Thymus (tissue), 11 donors: ENCODE measurements at regions not wholly inside any gene's neighbourhood (a gene's known extent, or its start where the extent isn't known, plus 50 kb on each side); places are given as distances from the start of the nearest gene placed in this dataset.

Source experiments
- DNase-seq, 9 donors: peaks; one replicate each; pipeline ENCODE4 v3.0.0-alpha.2; 2013; ENCODE audit warnings: low spot score in 9 of 9, low read depth in 6 of 9, missing footprints in 1 of 9
- H3K27ac ChIP-seq, 2 donors: one replicate each; pipeline ENCODE4 v1.5.1; 2013; ENCODE audit warnings: control low read depth in 1 of 2, low read depth in 1 of 2, low read length in 1 of 2, mild to moderate bottlenecking in 1 of 2, moderate library complexity in 1 of 2
- H3K27me3 ChIP-seq, 2 donors: one replicate each; pipeline ENCODE4 v1.5.1; 2013; ENCODE audit warnings: low read length in 1 of 2; ENCODE audit not compliant: control insufficient read depth in 2 of 2, insufficient read depth in 1 of 2
- H3K36me3 ChIP-seq, 2 donors: one replicate each; pipeline ENCODE4 v1.5.1; 2013; ENCODE audit warnings: low read length in 1 of 2, mild to moderate bottlenecking in 1 of 2, moderate library complexity in 1 of 2; ENCODE audit not compliant: control insufficient read depth in 2 of 2, insufficient read depth in 2 of 2
- H3K4me1 ChIP-seq, 2 donors: one replicate each; pipeline ENCODE4 v1.5.1; 2013; ENCODE audit warnings: low read length in 2 of 2; ENCODE audit not compliant: control insufficient read depth in 2 of 2, insufficient read depth in 2 of 2
- H3K4me3 ChIP-seq, 2 donors: one replicate each; pipeline ENCODE4 v1.5.1; 2013; ENCODE audit warnings: low read length in 2 of 2, control low read depth in 1 of 2, mild to moderate bottlenecking in 1 of 2
- H3K9me3 ChIP-seq, 2 donors: one replicate each; pipeline ENCODE4 v1.5.1; 2013; ENCODE audit warnings: low read length in 1 of 2, mild to moderate bottlenecking in 1 of 2; ENCODE audit not compliant: control insufficient read depth in 2 of 2, insufficient read depth in 1 of 2
- WGBS: extraction: QIAGEN DNeasy Blood & Tissue Kit; methylation state at CpG from one replicate; pipeline ENCODE4 v1.1.7; 2013; 5-methylcytosine and 5-hydroxymethylcytosine counted together
- donor health status: healthy.

- Histone ChIP-seq H3K36me3 (no peaks in the 10 kb centered on the region), H3K4me1 (no peaks in the 10 kb centered on the region), H3K27ac (no peak overlapping the region), H3K4me3 (no peak overlapping the region), H3K9me3 (peaks cover 0 to 1% of the 10 kb centered on the region in 2 donors), H3K27me3 (no peaks in the 10 kb centered on the region)
- no peak for DNase-seq
- WGBS = 92% methylated on average over 3 of the region's 3 CpGs
Measured at GRCh38 chr6:1227600-1227934, 84.3 kb upstream of the FOXQ1 start.

- WGBS = 87% methylated on average over 18 of the region's 18 CpGs
- no peaks in the 10 kb centered on the region for H3K4me1 ChIP-seq
- DNase-seq = no peak
- peaks cover 0 to 1% of the 10 kb centered on the region in 2 donors for H3K9me3 ChIP-seq
- H3K27me3 ChIP-seq = no peaks in the 10 kb centered on the region
- H3K36me3 ChIP-seq = no peaks in the 10 kb centered on the region
- no peak overlapping the region for H3K4me3 ChIP-seq
- peak overlapping the region in 1 of 2 donors; percentile 11 for H3K27ac ChIP-seq
Measured at GRCh38 chr6:1226277-1227099, 85.4 kb upstream of the FOXQ1 start.

DNA sequence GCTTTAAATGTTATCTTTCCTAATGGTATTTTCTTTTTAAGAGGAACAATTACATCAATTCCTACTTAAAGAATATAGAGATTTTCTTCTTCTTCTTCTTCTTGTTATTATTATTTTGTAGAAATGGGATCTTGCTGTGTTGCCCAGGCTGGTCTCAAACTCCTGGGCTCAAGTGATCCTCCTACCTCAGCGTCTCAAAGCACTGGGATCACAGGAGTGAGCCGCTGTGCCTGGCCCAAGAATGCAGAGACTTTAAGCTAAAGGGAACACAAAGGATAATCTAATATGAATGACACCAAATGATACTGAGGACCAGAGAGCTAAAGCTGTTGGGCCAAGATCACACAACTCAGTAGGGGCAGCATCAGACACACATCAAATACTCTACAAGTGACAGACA lies 87.4 kb upstream of the FOXQ1 start:
- Histone ChIP-seq H3K27me3 (no peaks in the 10 kb centered on the region), H3K9me3 (peaks cover 0 to 1% of the 10 kb centered on the region in 2 donors), H3K4me3 (no peak overlapping the region), H3K36me3 (no peaks in the 10 kb centered on the region), H3K4me1 (no peaks in the 10 kb centered on the region), H3K27ac (no peak overlapping the region)
- no peak for DNase-seq
- WGBS = 95% methylated on average over 2 of the region's 2 CpGs

DNA sequence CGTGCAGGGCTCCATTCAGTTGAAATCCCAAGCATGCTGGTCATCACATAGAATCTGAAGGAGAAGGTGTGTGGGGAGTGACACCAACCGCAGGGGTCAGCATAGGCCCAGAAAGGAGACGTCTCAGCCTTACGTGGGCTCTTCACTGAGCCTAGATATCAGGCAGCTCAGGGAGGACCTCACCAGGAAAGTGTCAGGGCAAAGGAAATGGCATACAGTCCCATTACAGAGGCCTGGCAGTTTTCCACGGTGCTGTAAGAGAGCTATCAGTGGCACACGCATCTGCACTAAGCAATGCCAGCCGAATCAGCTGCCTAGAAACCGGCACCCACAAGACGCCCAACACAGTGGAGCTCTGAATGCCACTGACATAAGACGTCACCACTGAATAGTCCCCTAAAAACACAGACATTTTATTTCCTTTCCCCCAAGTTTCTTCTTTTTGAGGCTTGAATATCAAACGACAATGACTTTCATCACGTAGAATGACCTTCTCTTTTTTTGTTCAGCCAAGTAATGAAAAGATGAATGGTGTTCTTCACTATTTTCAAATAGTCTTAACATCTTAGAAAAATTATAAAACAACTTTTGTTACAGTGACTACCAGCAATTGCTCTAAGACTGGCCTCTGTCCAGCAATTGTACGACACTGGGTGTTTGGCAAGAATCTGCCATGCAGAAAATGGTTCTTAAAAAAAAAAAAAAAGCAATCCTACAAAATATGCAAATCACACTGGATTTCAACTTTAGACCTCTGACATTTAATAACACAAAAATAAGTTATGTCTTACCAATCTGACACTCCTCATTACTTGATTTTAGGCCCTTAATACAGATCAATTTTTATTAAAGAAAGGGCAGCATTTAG lies 88.9 kb upstream of the FOXQ1 start:
- peaks cover 0 to 1% of the 10 kb centered on the region in 2 donors for H3K9me3 ChIP-seq
- H3K27ac ChIP-seq = no peak overlapping the region
- WGBS = 86% methylated on average over 13 of the region's 13 CpGs
- H3K36me3 ChIP-seq = no peaks in the 10 kb centered on the region
- H3K4me1 ChIP-seq = no peaks in the 10 kb centered on the region
- DNase-seq = no peak
- H3K27me3 ChIP-seq = no peaks in the 10 kb centered on the region
- no peak overlapping the region for H3K4me3 ChIP-seq

GRCh38 chr6:1217396-1217795 lies 94.5 kb upstream of the FOXQ1 start:
- Histone ChIP-seq H3K9me3 (no peaks in the 10 kb centered on the region), H3K27ac (no peak overlapping the region), H3K36me3 (no peaks in the 10 kb centered on the region), H3K4me3 (no peak overlapping the region), H3K4me1 (no peaks in the 10 kb centered on the region), H3K27me3 (no peaks in the 10 kb centered on the region)
- 86% methylated on average over 5 of the region's 5 CpGs for WGBS
- no peak for DNase-seq

- Histone ChIP-seq H3K4me1 (no peaks in the 10 kb centered on the region), H3K27ac (no peak overlapping the region), H3K36me3 (no peaks in the 10 kb centered on the region), H3K27me3 (no peaks in the 10 kb centered on the region), H3K4me3 (no peak overlapping the region), H3K9me3 (no peaks in the 10 kb centered on the region)
- DNase-seq = no peak
- 61% methylated on average over 6 of the region's 6 CpGs for WGBS
Measured at GRCh38 chr6:1216488-1216974, 95.4 kb upstream of the FOXQ1 start.

DNA sequence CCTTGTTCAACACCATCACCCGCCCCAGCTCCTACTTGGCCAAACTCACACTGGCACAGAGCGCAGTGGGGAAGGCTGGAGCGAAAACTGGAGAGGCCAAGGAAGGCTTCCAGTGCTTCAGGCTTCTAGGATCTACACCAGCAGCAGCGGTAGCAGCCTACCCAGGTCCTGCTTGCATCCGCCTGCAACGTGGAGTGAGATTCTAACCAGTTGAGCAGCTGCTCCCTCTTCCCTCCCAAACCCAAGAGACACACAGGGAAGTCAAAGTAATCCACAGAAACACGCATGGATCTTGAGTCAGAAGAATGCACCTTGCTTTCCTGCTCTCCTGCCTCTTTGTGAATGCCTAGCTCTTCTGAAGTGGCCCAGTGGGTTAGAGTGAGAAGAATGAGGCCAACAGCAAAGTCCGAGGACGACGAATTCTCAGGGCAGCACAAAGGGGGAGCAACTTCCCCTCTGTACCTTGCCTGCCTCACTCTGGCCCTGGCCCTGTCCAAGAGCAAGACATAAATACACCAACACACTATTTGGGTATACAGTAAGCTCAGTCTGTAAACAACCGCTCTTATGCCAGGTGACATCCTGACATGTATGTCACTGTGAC lies 95.9 kb upstream of the FOXQ1 start:
- Histone ChIP-seq H3K9me3 (no peaks in the 10 kb centered on the region), H3K27me3 (no peaks in the 10 kb centered on the region), H3K4me3 (no peak overlapping the region), H3K4me1 (no peaks in the 10 kb centered on the region), H3K27ac (no peak overlapping the region), H3K36me3 (no peaks in the 10 kb centered on the region)
- no peak for DNase-seq
- WGBS = 84% methylated on average over 11 of the region's 11 CpGs

DNA sequence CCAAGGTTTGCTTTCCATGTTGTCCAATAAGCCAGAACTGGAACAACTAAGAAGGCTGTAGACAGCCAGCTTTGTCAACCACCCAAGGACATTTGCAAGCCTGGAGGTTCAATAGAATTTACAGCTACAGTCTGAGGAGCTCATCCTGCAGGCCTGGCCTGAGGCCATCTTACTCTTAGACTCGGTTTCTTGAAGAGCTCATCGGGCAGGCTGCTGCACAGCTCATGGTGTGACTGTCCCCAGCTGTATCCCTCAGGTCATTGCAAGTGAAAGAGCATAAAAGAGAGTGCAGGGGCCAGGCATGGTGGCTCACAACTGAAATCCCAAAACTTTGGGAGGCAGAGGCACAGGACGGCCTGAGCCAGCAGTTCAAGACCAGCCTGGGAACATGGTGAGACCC lies 96.9 kb upstream of the FOXQ1 start:
- Histone ChIP-seq H3K27ac (no peak overlapping the region), H3K36me3 (no peaks in the 10 kb centered on the region), H3K4me3 (no peak overlapping the region), H3K27me3 (no peaks in the 10 kb centered on the region), H3K4me1 (no peaks in the 10 kb centered on the region), H3K9me3 (no peaks in the 10 kb centered on the region)
- 93% methylated on average over 3 of the region's 3 CpGs for WGBS
- no peak for DNase-seq

- H3K36me3 ChIP-seq = no peaks in the 10 kb centered on the region
- H3K27ac ChIP-seq = no peak overlapping the region
- DNase-seq = no peak
- no peaks in the 10 kb centered on the region for H3K9me3 ChIP-seq
- no peak overlapping the region for H3K4me3 ChIP-seq
- H3K4me1 ChIP-seq = no peaks in the 10 kb centered on the region
- H3K27me3 ChIP-seq = no peaks in the 10 kb centered on the region
- 67% methylated on average over 2 of the region's 2 CpGs for WGBS
Measured at GRCh38 chr6:1212919-1213318, 99.0 kb upstream of the FOXQ1 start.
